ENCODE measurements at regions not wholly inside any gene's neighbourhood (a gene's known extent, or its start where the extent isn't known, plus 50 kb on each side); places are given as distances from the start of the nearest gene placed in this dataset.
"Not testable (repeated sequence)": the region's sequence is repeated elsewhere in the genome, so short reads cannot be mapped to it uniquely, and the experiment has no call there.

- no peak for DNase-seq (ENCODE audit: low read depth in 2 of 2)
Measured at GRCh38 chr2:234861841-234862735, 89.7 kb upstream of the SH3BP4 start.

GRCh38 chr2:234859330-234859872 is 92.4 kb upstream of the SH3BP4 start:
- DNase-seq (ENCODE audit: low read depth in 2 of 2), result not testable (repeated sequence)

- DNase-seq (ENCODE audit: low read depth in 2 of 2), result no peak
Measured at GRCh38 chr2:234858790-234859329, 93.0 kb upstream of the SH3BP4 start.

- DNase-seq (ENCODE audit: low read depth in 2 of 2), result no peak
Measured at GRCh38 chr2:234858145-234858544, 93.7 kb upstream of the SH3BP4 start.

GRCh38 chr2:234853729-234854128 is 98.1 kb upstream of the SH3BP4 start:
- no peak for DNase-seq (ENCODE audit: low read depth in 2 of 2)

- no peak for DNase-seq (ENCODE audit: low read depth in 2 of 2)
Measured at GRCh38 chr2:234852941-234853340, 98.9 kb upstream of the SH3BP4 start.

GRCh38 chr2:234852035-234852434 is 99.8 kb upstream of the SH3BP4 start:
- DNase-seq (ENCODE audit: low read depth in 2 of 2), result no peak

GRCh38 chr2:234851451-234851850 is 100.4 kb upstream of the SH3BP4 start:
- DNase-seq (ENCODE audit: low read depth in 2 of 2), result no peak

- no peak for DNase-seq (ENCODE audit: low read depth in 2 of 2)
Measured at GRCh38 chr2:234850818-234851217, 101.0 kb upstream of the SH3BP4 start.

- no peak for DNase-seq (ENCODE audit: low read depth in 2 of 2)
Measured at GRCh38 chr2:234849678-234850077, 102.1 kb upstream of the SH3BP4 start.

- DNase-seq (ENCODE audit: low read depth in 2 of 2), result no peak
Measured at GRCh38 chr2:234848578-234848977, 103.2 kb upstream of the SH3BP4 start.

- no peak for DNase-seq (ENCODE audit: low read depth in 2 of 2)
Measured at GRCh38 chr2:234847639-234848038, 104.2 kb upstream of the SH3BP4 start.

- no peak for DNase-seq (ENCODE audit: low read depth in 2 of 2)
Measured at GRCh38 chr2:234847364-234847635, 104.5 kb upstream of the SH3BP4 start.

- DNase-seq (ENCODE audit: low read depth in 2 of 2), result no peak
Measured at GRCh38 chr2:234846599-234847363, 105.0 kb upstream of the SH3BP4 start.

GRCh38 chr2:234845602-234846590 is 105.9 kb upstream of the SH3BP4 start:
- no peak for DNase-seq (ENCODE audit: low read depth in 2 of 2)

- DNase-seq (ENCODE audit: low read depth in 2 of 2), result no peak
Measured at GRCh38 chr2:234843411-234843810, 108.4 kb upstream of the SH3BP4 start.

GRCh38 chr2:234842753-234843152 is 109.1 kb upstream of the SH3BP4 start:
- no peak for DNase-seq (ENCODE audit: low read depth in 2 of 2)

GRCh38 chr2:234841321-234842015 is 110.3 kb upstream of the SH3BP4 start:
- DNase-seq (ENCODE audit: low read depth in 2 of 2), result no peak

GRCh38 chr2:234840336-234840735 is 111.5 kb upstream of the SH3BP4 start:
- no peak for DNase-seq (ENCODE audit: low read depth in 2 of 2)

GRCh38 chr2:234839285-234839684 is 112.5 kb upstream of the SH3BP4 start:
- no peak for DNase-seq (ENCODE audit: low read depth in 2 of 2)

- no peak for DNase-seq (ENCODE audit: low read depth in 2 of 2)
Measured at GRCh38 chr2:234836271-234836670, 115.5 kb upstream of the SH3BP4 start.
